A549 (cell line): ENCODE measurements at regions not wholly inside any gene's neighbourhood (a gene's known extent, or its start where the extent isn't known, plus 50 kb on each side); places are given as distances from the start of the nearest gene placed in this dataset.

Experiments
- BHLHE40 ChIP-seq: IDR thresholded peaks from 2 replicates; pipeline ENCODE4 v1.6.1; 2012; ENCODE audit warnings: low read depth, low read length, inconsistent platforms
- CEBPB ChIP-seq, 2 experiments: fragments of >200 bp in 1 of 2; sonication (Bioruptor Twin) in 1 of 2; formaldehyde crosslinking in 1 of 2; IDR thresholded peaks; 2 replicates each; pipeline ENCODE4 v1.6.1; 2012 to 2016
- GATA3 ChIP-seq: IDR thresholded peaks from 2 replicates; pipeline ENCODE4 v1.6.1; 2012; ENCODE audit warnings: borderline replicate concordance
- HDAC2 ChIP-seq: fragments of 200-600 bp; sonication (generic); IDR thresholded peaks from 2 replicates; pipeline ENCODE4 v1.6.1; 2016
- MAFK ChIP-seq: fragments of 450-650 bp; IDR thresholded peaks from 2 replicates; pipeline ENCODE4 v1.6.1; 2014; ENCODE audit not compliant: partially characterized antibody
- POLR2A ChIP-seq: IDR thresholded peaks from 2 replicates; pipeline ENCODE4 v1.6.1; 2012; ENCODE audit warnings: mild to moderate bottlenecking, low read length
- RARB ChIP-seq: fragments of 250-450 bp; sonication (Bioruptor Pico); IDR thresholded peaks from 2 replicates; pipeline ENCODE4 v1.8.0; 2021; ENCODE audit warnings: mild to moderate bottlenecking, moderate library complexity
- RFX5 ChIP-seq: fragments of 450-650 bp; IDR thresholded peaks from 2 replicates; pipeline ENCODE4 v1.7.1; 2014; ENCODE audit warnings: antibody characterized with exemption, mild to moderate bottlenecking, moderate library complexity
- ZFP36 ChIP-seq: fragments of 450-650 bp; IDR thresholded peaks from 2 replicates; pipeline ENCODE4 v1.6.1; 2014; ENCODE audit warnings: borderline replicate concordance; ENCODE audit not compliant: partially characterized antibody
- TF ChIP-seq, protein P1 (sequence below): IDR thresholded peaks from 2 replicates; pipeline ENCODE4 v1.6.1; 2012
- TF ChIP-seq, protein P2 (sequence below): fragments of 150-350 bp; IDR thresholded peaks from 2 replicates; pipeline ENCODE4 v1.6.1; 2014; ENCODE audit warnings: low read depth, mild to moderate bottlenecking, low read length
- TF ChIP-seq, protein P3 (sequence below): fragments of >200 bp; sonication (Bioruptor Twin); formaldehyde crosslinking; IDR thresholded peaks from 3 replicates; pipeline ENCODE4 v1.5.1; 2016
- TF ChIP-seq, protein P4 (sequence below): fragments of 450-650 bp; IDR thresholded peaks from 2 replicates; pipeline ENCODE4 v1.6.1; 2014; ENCODE audit warnings: antibody characterized with exemption
- TF ChIP-seq, protein P5 (sequence below): IDR thresholded peaks from 2 replicates; pipeline ENCODE4 v1.6.1; 2012

DNA sequence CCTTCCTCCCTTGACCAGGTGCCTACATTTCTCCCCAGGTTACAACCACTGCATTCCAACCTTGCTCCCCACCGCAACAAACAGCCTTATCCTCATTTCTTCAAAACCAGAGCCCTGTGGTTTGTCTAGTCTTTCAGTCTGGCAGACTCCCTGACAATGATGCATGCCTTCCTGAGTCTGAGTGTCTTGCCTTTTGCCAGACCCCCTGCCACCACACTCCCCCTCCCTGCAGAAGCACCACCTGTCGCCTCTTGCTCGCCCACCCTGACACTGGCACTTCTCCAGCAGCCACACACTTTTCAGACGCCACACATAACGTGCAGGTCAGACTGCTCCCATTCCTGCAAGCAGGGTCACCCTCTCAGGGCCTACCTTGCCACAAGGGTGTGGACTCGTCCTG is 349.2 kb upstream of the NOCT start:
- TF ChIP-seq, protein P1, sequence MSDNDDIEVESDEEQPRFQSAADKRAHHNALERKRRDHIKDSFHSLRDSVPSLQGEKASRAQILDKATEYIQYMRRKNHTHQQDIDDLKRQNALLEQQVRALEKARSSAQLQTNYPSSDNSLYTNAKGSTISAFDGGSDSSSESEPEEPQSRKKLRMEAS = no peak
- TF ChIP-seq RARB (no peak), ZFP36 (no peak), POLR2A (no peak), CEBPB (IDR thresholded peaks at IDR 0.05) (no peak), GATA3 (no peak), HDAC2 (no peak), BHLHE40 (no peak), RFX5 (no peak), MAFK (no peak)
- TF ChIP-seq, protein P2, sequence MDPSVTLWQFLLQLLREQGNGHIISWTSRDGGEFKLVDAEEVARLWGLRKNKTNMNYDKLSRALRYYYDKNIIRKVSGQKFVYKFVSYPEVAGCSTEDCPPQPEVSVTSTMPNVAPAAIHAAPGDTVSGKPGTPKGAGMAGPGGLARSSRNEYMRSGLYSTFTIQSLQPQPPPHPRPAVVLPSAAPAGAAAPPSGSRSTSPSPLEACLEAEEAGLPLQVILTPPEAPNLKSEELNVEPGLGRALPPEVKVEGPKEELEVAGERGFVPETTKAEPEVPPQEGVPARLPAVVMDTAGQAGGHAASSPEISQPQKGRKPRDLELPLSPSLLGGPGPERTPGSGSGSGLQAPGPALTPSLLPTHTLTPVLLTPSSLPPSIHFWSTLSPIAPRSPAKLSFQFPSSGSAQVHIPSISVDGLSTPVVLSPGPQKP = no peak
- TF ChIP-seq, protein P3, sequence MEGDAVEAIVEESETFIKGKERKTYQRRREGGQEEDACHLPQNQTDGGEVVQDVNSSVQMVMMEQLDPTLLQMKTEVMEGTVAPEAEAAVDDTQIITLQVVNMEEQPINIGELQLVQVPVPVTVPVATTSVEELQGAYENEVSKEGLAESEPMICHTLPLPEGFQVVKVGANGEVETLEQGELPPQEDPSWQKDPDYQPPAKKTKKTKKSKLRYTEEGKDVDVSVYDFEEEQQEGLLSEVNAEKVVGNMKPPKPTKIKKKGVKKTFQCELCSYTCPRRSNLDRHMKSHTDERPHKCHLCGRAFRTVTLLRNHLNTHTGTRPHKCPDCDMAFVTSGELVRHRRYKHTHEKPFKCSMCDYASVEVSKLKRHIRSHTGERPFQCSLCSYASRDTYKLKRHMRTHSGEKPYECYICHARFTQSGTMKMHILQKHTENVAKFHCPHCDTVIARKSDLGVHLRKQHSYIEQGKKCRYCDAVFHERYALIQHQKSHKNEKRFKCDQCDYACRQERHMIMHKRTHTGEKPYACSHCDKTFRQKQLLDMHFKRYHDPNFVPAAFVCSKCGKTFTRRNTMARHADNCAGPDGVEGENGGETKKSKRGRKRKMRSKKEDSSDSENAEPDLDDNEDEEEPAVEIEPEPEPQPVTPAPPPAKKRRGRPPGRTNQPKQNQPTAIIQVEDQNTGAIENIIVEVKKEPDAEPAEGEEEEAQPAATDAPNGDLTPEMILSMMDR = no peak
- TF ChIP-seq, protein P4, sequence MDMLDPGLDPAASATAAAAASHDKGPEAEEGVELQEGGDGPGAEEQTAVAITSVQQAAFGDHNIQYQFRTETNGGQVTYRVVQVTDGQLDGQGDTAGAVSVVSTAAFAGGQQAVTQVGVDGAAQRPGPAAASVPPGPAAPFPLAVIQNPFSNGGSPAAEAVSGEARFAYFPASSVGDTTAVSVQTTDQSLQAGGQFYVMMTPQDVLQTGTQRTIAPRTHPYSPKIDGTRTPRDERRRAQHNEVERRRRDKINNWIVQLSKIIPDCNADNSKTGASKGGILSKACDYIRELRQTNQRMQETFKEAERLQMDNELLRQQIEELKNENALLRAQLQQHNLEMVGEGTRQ = no peak
- TF ChIP-seq, protein P5, sequence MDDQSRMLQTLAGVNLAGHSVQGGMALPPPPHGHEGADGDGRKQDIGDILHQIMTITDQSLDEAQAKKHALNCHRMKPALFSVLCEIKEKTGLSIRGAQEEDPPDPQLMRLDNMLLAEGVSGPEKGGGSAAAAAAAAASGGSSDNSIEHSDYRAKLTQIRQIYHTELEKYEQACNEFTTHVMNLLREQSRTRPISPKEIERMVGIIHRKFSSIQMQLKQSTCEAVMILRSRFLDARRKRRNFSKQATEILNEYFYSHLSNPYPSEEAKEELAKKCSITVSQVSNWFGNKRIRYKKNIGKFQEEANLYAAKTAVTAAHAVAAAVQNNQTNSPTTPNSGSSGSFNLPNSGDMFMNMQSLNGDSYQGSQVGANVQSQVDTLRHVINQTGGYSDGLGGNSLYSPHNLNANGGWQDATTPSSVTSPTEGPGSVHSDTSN = no peak
